ENCODE measurements at regions not wholly inside any gene's neighbourhood (a gene's known extent, or its start where the extent isn't known, plus 50 kb on each side); places are given as distances from the start of the nearest gene placed in this dataset.
"Not testable (repeated sequence)": the region's sequence is repeated elsewhere in the genome, so short reads cannot be mapped to it uniquely, and the experiment has no call there.

- no peak for DNase-seq (ENCODE audit: low spot score)
Observed at GRCh38 chr18:67135981-67136380, 380.5 kb downstream of the DSEL start.

GRCh38 chr18:67134911-67135310 lies 381.6 kb downstream of the DSEL start:
- no peak for DNase-seq (ENCODE audit: low spot score)

GRCh38 chr18:67133669-67134068 lies 382.9 kb downstream of the DSEL start:
- DNase-seq (ENCODE audit: low spot score): no peak

- no peak for DNase-seq (ENCODE audit: low spot score)
Observed at GRCh38 chr18:67132919-67133318, 383.6 kb downstream of the DSEL start.

- DNase-seq (ENCODE audit: low spot score): no peak
Observed at GRCh38 chr18:67131498-67131897, 385.0 kb downstream of the DSEL start.

GRCh38 chr18:67126751-67127150 lies 389.8 kb downstream of the DSEL start:
- not testable (repeated sequence) for DNase-seq (ENCODE audit: low spot score)

GRCh38 chr18:67123901-67124300 lies 392.6 kb downstream of the DSEL start:
- DNase-seq (ENCODE audit: low spot score): no peak

- no peak for DNase-seq (ENCODE audit: low spot score)
Observed at GRCh38 chr18:67117804-67118203, 398.7 kb downstream of the DSEL start.

GRCh38 chr18:67109535-67109934 lies 407.0 kb downstream of the DSEL start:
- no peak for DNase-seq (ENCODE audit: low spot score)

- DNase-seq (ENCODE audit: low spot score): no peak
Observed at GRCh38 chr18:67108894-67109293, 407.6 kb downstream of the DSEL start.

- DNase-seq (ENCODE audit: low spot score): peak; percentile 48
Observed at GRCh38 chr18:67104700-67105284, 411.7 kb downstream of the DSEL start.

GRCh38 chr18:67094123-67094522 lies 422.4 kb downstream of the DSEL start:
- DNase-seq (ENCODE audit: low spot score): no peak

GRCh38 chr18:67092141-67092540 lies 424.4 kb downstream of the DSEL start:
- DNase-seq (ENCODE audit: low spot score): no peak

- no peak for DNase-seq (ENCODE audit: low spot score)
Observed at GRCh38 chr18:67081482-67082211, 434.9 kb downstream of the DSEL start.

GRCh38 chr18:67080601-67081000 lies 435.9 kb downstream of the DSEL start:
- DNase-seq (ENCODE audit: low spot score): no peak

GRCh38 chr18:67074309-67074708 lies 442.2 kb downstream of the DSEL start:
- no peak for DNase-seq (ENCODE audit: low spot score)

GRCh38 chr18:67072791-67073190 lies 443.7 kb downstream of the DSEL start:
- DNase-seq (ENCODE audit: low spot score): peak; percentile 45

GRCh38 chr18:67068608-67069007 lies 447.9 kb downstream of the DSEL start:
- DNase-seq (ENCODE audit: low spot score): no peak

GRCh38 chr18:67047334-67047733 lies 443.4 kb upstream of the CDH19 start:
- no peak for DNase-seq (ENCODE audit: low spot score)

- no peak for DNase-seq (ENCODE audit: low spot score)
Observed at GRCh38 chr18:67043276-67043675, 439.4 kb upstream of the CDH19 start.

- no peak for DNase-seq (ENCODE audit: low spot score)
Observed at GRCh38 chr18:67041334-67041733, 437.4 kb upstream of the CDH19 start.

GRCh38 chr18:67035026-67035425 lies 431.1 kb upstream of the CDH19 start:
- no peak for DNase-seq (ENCODE audit: low spot score)

- no peak for DNase-seq (ENCODE audit: low spot score)
Observed at GRCh38 chr18:67023059-67023458, 419.2 kb upstream of the CDH19 start.

- peak; percentile 85 for DNase-seq (ENCODE audit: low spot score)
Observed at GRCh38 chr18:67010919-67011318, 407.0 kb upstream of the CDH19 start.
